Uterus (tissue), 2 donors: ENCODE measurements at regions not wholly inside any gene's neighbourhood (a gene's known extent, or its start where the extent isn't known, plus 50 kb on each side); places are given as distances from the start of the nearest gene placed in this dataset.

ENCODE experiments used
- CTCF ChIP-seq, 4 experiments: fragments of 200-600 bp in 2 of 4; fragments of 450-650 bp in 2 of 4; sonication (generic) in 2 of 4; IDR thresholded peaks; one replicate each; pipeline ENCODE4 v1.5.1; 2016 to 2019; ENCODE audit warnings: antibody characterized with exemption in 4 of 4, mild to moderate bottlenecking in 2 of 4, moderate library complexity in 1 of 4
- POLR2A ChIP-seq, 2 donors: fragments of 450-650 bp; IDR thresholded peaks; one replicate each; pipeline ENCODE4 v1.6.1; 2016; ENCODE audit warnings: antibody characterized with exemption in 2 of 2, mild to moderate bottlenecking in 1 of 2, moderate library complexity in 1 of 2

- TF ChIP-seq POLR2A (IDR thresholded peaks at IDR 0.05), result no peak
- TF ChIP-seq CTCF (IDR thresholded peaks at IDR 0.05), result no peak
Observed at GRCh38 chrX:94361241-94361640, 687.2 kb downstream of the FAM133A start.
